Immature natural killer cell (primary cell): ENCODE measurements at regions not wholly inside any gene's neighbourhood (a gene's known extent, or its start where the extent isn't known, plus 50 kb on each side); places are given as distances from the start of the nearest gene placed in this dataset.
"Not testable (repeated sequence)": the region's sequence is repeated elsewhere in the genome, so short reads cannot be mapped to it uniquely, and the experiment has no call there.

Experiments used
- DNase-seq, 3 donors: peaks; one replicate each; pipeline ENCODE4 v3.0.0; 2022; ENCODE audit warnings: mixed read lengths in 1 of 3
- H3K27ac Mint-ChIP-seq, 6 donors: one replicate each; pipeline ENCODE4 v1.8.0; 2020; ENCODE audit warnings: mixed read lengths in 6 of 6, mild to moderate bottlenecking in 5 of 6, inconsistent platforms in 4 of 6, moderate library complexity in 3 of 6
- H3K27me3 Mint-ChIP-seq, 3 donors: one replicate each; pipeline ENCODE4 v1.8.0; 2020 to 2021; ENCODE audit warnings: low read depth in 3 of 3, mild to moderate bottlenecking in 3 of 3, mixed read lengths in 3 of 3, moderate library complexity in 3 of 3, inconsistent platforms in 1 of 3
- H3K36me3 Mint-ChIP-seq, 3 donors: one replicate each; pipeline ENCODE4 v1.8.0; 2020; ENCODE audit warnings: mixed read lengths in 3 of 3, inconsistent platforms in 2 of 3, mild to moderate bottlenecking in 2 of 3
- H3K4me1 Mint-ChIP-seq, 2 donors: one replicate each; pipeline ENCODE4 v1.8.0; 2020; ENCODE audit warnings: inconsistent platforms in 2 of 2, mild to moderate bottlenecking in 2 of 2, mixed read lengths in 2 of 2, moderate library complexity in 1 of 2
- H3K4me3 Mint-ChIP-seq, 5 donors: one replicate each; pipeline ENCODE4 v1.8.0; 2020; ENCODE audit warnings: mild to moderate bottlenecking in 5 of 5, mixed read lengths in 5 of 5, inconsistent platforms in 3 of 5, moderate library complexity in 3 of 5
- H3K9me3 Mint-ChIP-seq, 6 donors: one replicate each; pipeline ENCODE4 v1.8.0; 2020; ENCODE audit warnings: mild to moderate bottlenecking in 6 of 6, mixed read lengths in 6 of 6, inconsistent platforms in 4 of 6, moderate library complexity in 3 of 6

GRCh38 chr6:9347608-9348007, 912.3 kb upstream of the SLC35B3 start:
- Mint-ChIP-seq H3K27me3 (no peaks in the 10 kb centered on the region), H3K4me3 (no peak overlapping the region), H3K27ac (no peak overlapping the region), H3K4me1 (no peaks in the 10 kb centered on the region), H3K9me3 (peaks cover 17 to 48% (median 20%) of the 10 kb centered on the region in 6 donors), H3K36me3 (no peaks in the 10 kb centered on the region)
- DNase-seq, result no peak

GRCh38 chr6:9346923-9347322, 911.6 kb upstream of the SLC35B3 start:
- no peaks in the 10 kb centered on the region for H3K27me3 Mint-ChIP-seq
- H3K4me3 Mint-ChIP-seq, result no peak overlapping the region
- no peaks in the 10 kb centered on the region for H3K4me1 Mint-ChIP-seq
- no peaks in the 10 kb centered on the region for H3K36me3 Mint-ChIP-seq
- no peak for DNase-seq
- no peak overlapping the region for H3K27ac Mint-ChIP-seq
- H3K9me3 Mint-ChIP-seq, result peaks cover 15 to 42% (median 17%) of the 10 kb centered on the region in 6 donors

- no peak for DNase-seq
- Mint-ChIP-seq H3K9me3 (peaks cover 9 to 44% (median 17%) of the 10 kb centered on the region in 6 donors), H3K4me1 (no peaks in the 10 kb centered on the region), H3K36me3 (no peaks in the 10 kb centered on the region), H3K27me3 (peaks cover 0 to 2% (median 2%) of the 10 kb centered on the region in 3 donors), H3K27ac (no peak overlapping the region), H3K4me3 (no peak overlapping the region)
Measured at GRCh38 chr6:9335431-9335830, 900.1 kb upstream of the SLC35B3 start.

GRCh38 chr6:9334979-9335378, 899.6 kb upstream of the SLC35B3 start:
- peaks cover 0 to 2% (median 2%) of the 10 kb centered on the region in 3 donors for H3K27me3 Mint-ChIP-seq
- no peak overlapping the region for H3K4me3 Mint-ChIP-seq
- peaks cover 9 to 39% (median 17%) of the 10 kb centered on the region in 6 donors for H3K9me3 Mint-ChIP-seq
- no peak for DNase-seq
- H3K27ac Mint-ChIP-seq, result no peak overlapping the region
- H3K4me1 Mint-ChIP-seq, result no peaks in the 10 kb centered on the region
- no peaks in the 10 kb centered on the region for H3K36me3 Mint-ChIP-seq

- DNase-seq, result no peak
- Mint-ChIP-seq H3K36me3 (no peaks in the 10 kb centered on the region), H3K9me3 (peaks cover 11 to 41% (median 20%) of the 10 kb centered on the region in 6 donors), H3K27ac (no peak overlapping the region), H3K4me1 (no peaks in the 10 kb centered on the region), H3K4me3 (no peak overlapping the region), H3K27me3 (peaks cover 0 to 2% (median 2%) of the 10 kb centered on the region in 3 donors)
Measured at GRCh38 chr6:9332241-9332780, 897.0 kb upstream of the SLC35B3 start.

GRCh38 chr6:9316831-9317230, 881.5 kb upstream of the SLC35B3 start:
- Mint-ChIP-seq H3K27me3 (no peaks in the 10 kb centered on the region), H3K36me3 (no peaks in the 10 kb centered on the region), H3K4me3 (no peak overlapping the region), H3K9me3 (peaks cover 3 to 19% (median 10%) of the 10 kb centered on the region in 6 donors), H3K4me1 (no peaks in the 10 kb centered on the region), H3K27ac (no peak overlapping the region)
- no peak for DNase-seq

GRCh38 chr6:9315966-9316650, 880.8 kb upstream of the SLC35B3 start:
- DNase-seq, result no peak
- peaks cover 6 to 16% (median 8%) of the 10 kb centered on the region in 6 donors for H3K9me3 Mint-ChIP-seq
- H3K4me1 Mint-ChIP-seq, result no peaks in the 10 kb centered on the region
- H3K27ac Mint-ChIP-seq, result no peak overlapping the region
- H3K27me3 Mint-ChIP-seq, result no peaks in the 10 kb centered on the region
- no peaks in the 10 kb centered on the region for H3K36me3 Mint-ChIP-seq
- H3K4me3 Mint-ChIP-seq, result no peak overlapping the region

GRCh38 chr6:9308284-9308683, 872.9 kb upstream of the SLC35B3 start:
- no peak for DNase-seq
- Mint-ChIP-seq H3K9me3 (peaks cover 0 to 18% (median 12%) of the 10 kb centered on the region in 6 donors), H3K4me1 (no peaks in the 10 kb centered on the region), H3K27ac (no peak overlapping the region), H3K36me3 (peaks cover 0 to 4% (median 0%) of the 10 kb centered on the region in 3 donors), H3K27me3 (no peaks in the 10 kb centered on the region), H3K4me3 (no peak overlapping the region)

- DNase-seq, result no peak
- Mint-ChIP-seq H3K4me1 (no peaks in the 10 kb centered on the region), H3K27ac (no peak overlapping the region), H3K4me3 (no peak overlapping the region), H3K27me3 (no peaks in the 10 kb centered on the region), H3K36me3 (peaks cover 0 to 4% (median 0%) of the 10 kb centered on the region in 3 donors), H3K9me3 (peaks cover 0 to 18% (median 12%) of the 10 kb centered on the region in 6 donors)
Measured at GRCh38 chr6:9307786-9308185, 872.4 kb upstream of the SLC35B3 start.

GRCh38 chr6:9307187-9307586, 871.8 kb upstream of the SLC35B3 start:
- DNase-seq, result no peak
- Mint-ChIP-seq H3K27ac (no peak overlapping the region), H3K9me3 (peaks cover 0 to 18% (median 12%) of the 10 kb centered on the region in 6 donors), H3K27me3 (no peaks in the 10 kb centered on the region), H3K4me1 (no peaks in the 10 kb centered on the region), H3K36me3 (peaks cover 0 to 4% (median 0%) of the 10 kb centered on the region in 3 donors), H3K4me3 (no peak overlapping the region)

GRCh38 chr6:9295644-9296043, 860.3 kb upstream of the SLC35B3 start:
- Mint-ChIP-seq H3K36me3 (no peaks in the 10 kb centered on the region), H3K27me3 (no peaks in the 10 kb centered on the region)

GRCh38 chr6:9292975-9293374, 857.6 kb upstream of the SLC35B3 start:
- Mint-ChIP-seq H3K27ac (no peak overlapping the region), H3K36me3 (no peaks in the 10 kb centered on the region), H3K4me1 (no peaks in the 10 kb centered on the region), H3K9me3 (peaks cover 11 to 62% (median 20%) of the 10 kb centered on the region in 6 donors), H3K4me3 (no peak overlapping the region), H3K27me3 (no peaks in the 10 kb centered on the region)
- no peak for DNase-seq

More at GRCh38 chr6:9295644-9296043, 860.3 kb upstream of the SLC35B3 start:
- no peak for DNase-seq
- Mint-ChIP-seq H3K4me3 (no peak overlapping the region), H3K4me1 (no peaks in the 10 kb centered on the region), H3K27ac (no peak overlapping the region), H3K9me3 (peaks cover 3 to 57% (median 16%) of the 10 kb centered on the region in 6 donors)

GRCh38 chr6:9290342-9290741, 855.0 kb upstream of the SLC35B3 start:
- not testable (repeated sequence) for H3K36me3 Mint-ChIP-seq, H3K27me3 Mint-ChIP-seq, DNase-seq, H3K27ac Mint-ChIP-seq, H3K4me3 Mint-ChIP-seq, H3K4me1 Mint-ChIP-seq
- H3K9me3 Mint-ChIP-seq, result peaks cover 6 to 40% (median 16%) of the 10 kb centered on the region in 6 donors

GRCh38 chr6:9272671-9273070, 837.3 kb upstream of the SLC35B3 start:
- H3K4me1 Mint-ChIP-seq, result no peaks in the 10 kb centered on the region
- H3K27me3 Mint-ChIP-seq, result peaks cover 0 to 5% (median 0%) of the 10 kb centered on the region in 3 donors
- H3K27ac Mint-ChIP-seq, result no peak overlapping the region
- H3K9me3 Mint-ChIP-seq, result peaks cover 3 to 44% (median 10%) of the 10 kb centered on the region in 6 donors
- H3K36me3 Mint-ChIP-seq, result no peaks in the 10 kb centered on the region
- no peak for DNase-seq
- H3K4me3 Mint-ChIP-seq, result no peak overlapping the region
